Tibial nerve (tissue), 4 donors: ENCODE measurements at regions not wholly inside any gene's neighbourhood (a gene's known extent, or its start where the extent isn't known, plus 50 kb on each side); places are given as distances from the start of the nearest gene placed in this dataset.

Experiments
- EP300 ChIP-seq, 2 donors: sonication (generic); formaldehyde crosslinking; IDR thresholded peaks; one replicate each; pipeline ENCODE4 v1.6.1; 2017; ENCODE audit warnings: antibody characterized with exemption in 2 of 2, mild to moderate bottlenecking in 1 of 2
- POLR2A ChIP-seq, 2 donors: fragments of 450-650 bp; IDR thresholded peaks; one replicate each; pipeline ENCODE4 v1.6.1; 2017; ENCODE audit warnings: antibody characterized with exemption in 2 of 2, mild to moderate bottlenecking in 2 of 2, moderate library complexity in 2 of 2
- TF ChIP-seq, protein P1 (sequence below), 5 experiments: fragments of 200-600 bp in 3 of 5; fragments of 450-650 bp in 2 of 5; sonication (generic) in 3 of 5; IDR thresholded peaks; one replicate each; pipeline ENCODE4 v1.5.1; 2016 to 2019; ENCODE audit warnings: antibody characterized with exemption in 5 of 5, mild to moderate bottlenecking in 3 of 5, moderate library complexity in 2 of 5

DNA sequence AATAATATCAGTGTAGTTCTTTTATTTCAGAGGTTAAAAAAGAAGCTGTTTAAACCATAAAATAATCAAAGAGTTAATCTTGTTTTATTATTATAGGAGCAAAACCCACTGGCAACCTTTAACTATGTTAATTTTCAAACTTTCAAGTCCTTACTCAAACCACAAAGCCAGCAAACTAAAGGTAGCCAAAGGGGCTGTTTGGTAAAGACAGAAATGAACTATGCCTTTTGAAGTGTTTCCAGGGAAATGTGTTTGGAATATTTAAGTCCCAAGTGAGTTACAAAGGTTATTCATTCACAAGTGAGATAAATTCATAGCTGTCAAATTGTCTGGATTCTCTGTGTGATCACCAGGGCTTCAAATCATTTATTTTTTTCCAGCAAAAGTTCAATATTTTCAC, 264.7 kb downstream of the MZT1 start:
- TF ChIP-seq, protein P1, sequence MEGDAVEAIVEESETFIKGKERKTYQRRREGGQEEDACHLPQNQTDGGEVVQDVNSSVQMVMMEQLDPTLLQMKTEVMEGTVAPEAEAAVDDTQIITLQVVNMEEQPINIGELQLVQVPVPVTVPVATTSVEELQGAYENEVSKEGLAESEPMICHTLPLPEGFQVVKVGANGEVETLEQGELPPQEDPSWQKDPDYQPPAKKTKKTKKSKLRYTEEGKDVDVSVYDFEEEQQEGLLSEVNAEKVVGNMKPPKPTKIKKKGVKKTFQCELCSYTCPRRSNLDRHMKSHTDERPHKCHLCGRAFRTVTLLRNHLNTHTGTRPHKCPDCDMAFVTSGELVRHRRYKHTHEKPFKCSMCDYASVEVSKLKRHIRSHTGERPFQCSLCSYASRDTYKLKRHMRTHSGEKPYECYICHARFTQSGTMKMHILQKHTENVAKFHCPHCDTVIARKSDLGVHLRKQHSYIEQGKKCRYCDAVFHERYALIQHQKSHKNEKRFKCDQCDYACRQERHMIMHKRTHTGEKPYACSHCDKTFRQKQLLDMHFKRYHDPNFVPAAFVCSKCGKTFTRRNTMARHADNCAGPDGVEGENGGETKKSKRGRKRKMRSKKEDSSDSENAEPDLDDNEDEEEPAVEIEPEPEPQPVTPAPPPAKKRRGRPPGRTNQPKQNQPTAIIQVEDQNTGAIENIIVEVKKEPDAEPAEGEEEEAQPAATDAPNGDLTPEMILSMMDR (IDR thresholded peaks at IDR 0.05), result no peak
- TF ChIP-seq EP300 (IDR thresholded peaks at IDR 0.05) (no peak), POLR2A (IDR thresholded peaks at IDR 0.05) (no peak)
